Frontal cortex (tissue), 3 donors: ENCODE measurements at regions not wholly inside any gene's neighbourhood (a gene's known extent, or its start where the extent isn't known, plus 50 kb on each side); places are given as distances from the start of the nearest gene placed in this dataset.

Experiments used
- DNase-seq, 2 donors: peaks; one replicate each; pipeline ENCODE4 v3.0.0; 2012; ENCODE audit warnings: low spot score in 2 of 2
- FAIRE-seq: peaks from 2 replicates; lab custom pipeline; 2012; peaks lifted over from hg19 to GRCh38; lab: Jason Lieb, UNC
- donor health status: control.
- donor health status: control.
- donor health status: control.

GRCh38 chr1:22297999-22298398 is 153.7 kb upstream of the ZBTB40 start:
- DNase-seq (no peak), FAIRE-seq (no peak)

DNA sequence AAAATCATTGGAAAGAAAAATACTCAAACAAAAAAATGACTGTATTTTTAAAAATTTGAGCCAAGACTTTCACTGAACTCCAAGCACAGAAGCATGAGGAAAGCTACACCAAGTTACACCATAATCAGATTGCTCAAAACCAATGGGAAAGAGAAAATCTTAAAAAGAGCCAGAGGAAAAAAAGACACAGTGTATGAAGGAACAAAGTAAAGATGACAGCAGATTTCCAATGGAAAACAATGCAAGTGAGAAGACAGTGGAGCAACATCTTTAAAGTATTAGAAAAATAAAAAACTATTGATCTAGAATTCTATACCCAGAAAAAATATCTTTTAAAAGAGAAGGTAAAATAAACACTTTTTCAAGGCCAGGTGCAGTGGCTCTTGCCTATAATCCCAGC is 147.8 kb upstream of the ZBTB40 start:
- DNase-seq (no peak), FAIRE-seq (no peak)

DNA sequence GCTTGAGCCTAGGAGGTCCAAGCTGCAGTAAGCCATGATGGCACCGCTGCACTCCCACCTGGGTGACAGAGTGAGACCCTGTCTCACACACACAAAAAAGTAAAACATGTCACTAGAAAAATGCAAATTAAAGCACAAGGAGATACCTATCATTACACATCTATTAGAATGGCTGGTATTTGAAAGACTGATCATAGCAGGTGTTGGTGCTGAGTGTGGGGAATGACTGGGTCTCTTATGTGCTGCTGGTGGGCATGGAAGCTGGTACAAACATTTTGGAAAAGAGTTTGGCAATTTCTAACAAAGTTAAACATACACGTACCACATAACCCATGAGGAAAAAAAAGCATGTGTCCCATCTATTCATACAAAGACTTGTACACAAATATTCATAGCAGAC is 142.1 kb upstream of the ZBTB40 start:
- DNase-seq, result no peak
- no peak for FAIRE-seq

DNA sequence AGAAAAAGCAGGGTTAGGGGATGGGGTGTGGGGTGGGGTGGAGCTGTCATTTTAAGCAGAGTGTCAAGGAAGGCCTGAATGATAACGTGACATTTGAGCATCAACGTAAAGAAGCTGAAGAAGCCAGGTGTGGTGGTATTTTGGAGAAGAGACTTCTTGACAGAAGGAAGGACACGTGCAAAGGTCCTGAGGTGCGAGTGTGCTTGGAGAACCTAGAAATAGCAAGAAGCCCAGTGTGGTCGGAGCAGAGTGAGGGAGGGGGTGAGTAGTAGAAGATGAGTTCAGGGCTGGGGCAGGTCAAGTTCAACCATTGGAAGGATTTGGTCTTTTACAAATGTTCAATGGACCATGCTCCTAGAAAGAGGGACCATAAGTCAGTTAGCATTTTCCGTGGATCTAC is 140.2 kb upstream of the ZBTB40 start:
- FAIRE-seq (no peak), DNase-seq (no peak)

- DNase-seq, result no peak
- FAIRE-seq, result no peak
These were observed 138.3 kb upstream of the ZBTB40 start for GRCh38 chr1:22313321-22313720.

- FAIRE-seq, result no peak
These were observed 136.9 kb upstream of the ZBTB40 start for GRCh38 chr1:22314706-22315105.

DNA sequence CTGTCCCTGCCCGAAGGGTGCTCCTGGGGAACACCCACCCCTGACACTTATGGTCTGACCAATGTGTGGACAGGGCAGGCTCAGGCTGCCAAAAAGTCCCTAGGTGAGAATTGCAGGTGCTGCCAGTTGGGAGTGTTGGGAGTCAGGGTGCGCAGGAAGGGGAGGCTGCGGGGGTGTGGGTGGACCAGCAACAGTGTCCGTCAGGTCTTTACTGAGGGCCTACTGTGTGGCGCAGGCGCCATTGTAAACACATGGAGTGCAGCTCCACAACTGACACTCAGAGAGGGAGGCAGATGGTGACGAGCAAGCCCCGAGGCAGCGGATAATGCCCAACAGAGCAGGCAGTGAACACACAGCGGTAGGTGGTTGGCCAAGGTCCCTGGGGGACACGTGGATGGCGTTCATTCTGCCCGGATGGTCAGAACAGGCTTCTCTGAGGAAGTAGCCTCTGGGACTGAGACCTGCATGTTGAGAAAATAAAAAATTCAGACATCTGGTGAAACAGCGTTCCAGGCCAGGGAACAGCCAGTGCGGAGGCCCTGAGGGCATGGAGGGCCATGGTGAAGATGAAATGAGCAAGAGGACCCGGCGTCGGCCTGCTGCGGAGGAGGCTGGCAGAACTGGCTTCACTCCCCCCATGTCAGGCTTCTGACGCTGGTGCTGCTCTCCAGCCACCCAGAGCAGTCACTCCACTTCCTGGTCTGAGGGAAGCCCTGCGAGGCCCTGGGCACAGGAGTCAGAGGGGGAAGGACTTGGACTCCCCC is 136.2 kb upstream of the ZBTB40 start:
- FAIRE-seq (no peak), DNase-seq (no peak)

More at GRCh38 chr1:22314706-22315105, 136.9 kb upstream of the ZBTB40 start:
- no peak for DNase-seq

GRCh38 chr1:22317231-22317919 is 134.3 kb upstream of the ZBTB40 start:
- DNase-seq (no peak), FAIRE-seq (no peak)

- FAIRE-seq (no peak), DNase-seq (no peak)
These were observed 133.8 kb upstream of the ZBTB40 start for GRCh38 chr1:22317920-22318243.

GRCh38 chr1:22318279-22318981 is 133.2 kb upstream of the ZBTB40 start:
- DNase-seq, result peak in 1 of 2 donors; percentile 38
- no peak for FAIRE-seq

- FAIRE-seq, result no peak
- DNase-seq, result no peak
These were observed 132.0 kb upstream of the ZBTB40 start for GRCh38 chr1:22319608-22320007.

DNA sequence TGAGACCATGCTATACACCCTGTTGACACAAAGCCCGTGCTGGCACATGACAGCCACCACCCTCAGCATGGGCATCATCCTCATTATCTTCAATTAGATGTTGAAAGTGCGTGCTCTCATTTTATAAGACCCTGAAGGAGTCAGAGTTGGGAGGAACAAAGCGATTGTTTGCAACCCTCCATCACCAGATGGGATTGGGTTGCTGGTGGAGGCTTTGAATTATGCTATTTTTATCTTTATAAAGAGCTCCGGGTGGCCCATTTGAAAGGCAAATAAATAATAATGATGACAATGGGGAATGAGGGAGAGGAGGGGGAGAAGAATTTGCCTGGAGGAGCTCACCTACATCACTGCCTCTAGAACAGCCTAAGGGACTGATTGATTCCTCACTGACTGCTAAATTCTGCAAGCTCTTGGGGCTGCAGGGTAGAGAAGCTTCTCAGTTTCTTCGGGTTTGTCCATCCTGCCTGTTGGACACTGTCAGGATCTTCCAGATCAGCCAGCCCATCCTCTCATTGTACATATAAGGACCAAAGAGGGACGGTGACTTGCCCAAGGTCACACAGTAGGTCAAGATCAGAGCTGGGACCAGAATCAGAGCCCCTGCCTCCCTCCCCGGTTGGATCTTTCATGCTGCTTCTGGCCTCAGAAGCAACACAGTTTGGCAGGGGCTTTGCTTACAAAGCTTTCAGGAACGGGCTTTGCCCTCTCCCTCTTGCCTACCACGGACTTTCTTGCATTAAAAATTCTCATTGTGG is 130.9 kb upstream of the ZBTB40 start:
- no peak for FAIRE-seq
- no peak for DNase-seq

DNA sequence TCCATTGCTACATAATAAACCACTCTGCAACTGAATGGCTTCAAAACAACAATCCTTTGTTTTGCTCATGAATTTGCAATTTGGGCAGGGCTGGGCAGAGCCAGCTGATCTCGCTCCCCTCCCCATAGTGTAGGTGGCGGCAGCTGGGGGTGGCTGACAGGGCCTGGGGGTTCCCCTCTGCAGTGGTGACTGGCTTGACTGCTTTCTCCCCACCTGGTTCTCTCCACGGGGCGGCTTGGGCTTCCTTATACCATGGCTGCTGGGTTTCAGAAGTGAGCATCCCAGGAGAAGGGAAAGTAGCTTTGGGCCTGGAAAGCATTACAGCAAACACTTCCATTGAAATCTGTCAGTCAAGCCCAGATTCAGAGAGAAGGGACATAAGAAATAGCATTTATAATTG is 129.7 kb upstream of the ZBTB40 start:
- DNase-seq, result no peak
- no peak for FAIRE-seq

DNA sequence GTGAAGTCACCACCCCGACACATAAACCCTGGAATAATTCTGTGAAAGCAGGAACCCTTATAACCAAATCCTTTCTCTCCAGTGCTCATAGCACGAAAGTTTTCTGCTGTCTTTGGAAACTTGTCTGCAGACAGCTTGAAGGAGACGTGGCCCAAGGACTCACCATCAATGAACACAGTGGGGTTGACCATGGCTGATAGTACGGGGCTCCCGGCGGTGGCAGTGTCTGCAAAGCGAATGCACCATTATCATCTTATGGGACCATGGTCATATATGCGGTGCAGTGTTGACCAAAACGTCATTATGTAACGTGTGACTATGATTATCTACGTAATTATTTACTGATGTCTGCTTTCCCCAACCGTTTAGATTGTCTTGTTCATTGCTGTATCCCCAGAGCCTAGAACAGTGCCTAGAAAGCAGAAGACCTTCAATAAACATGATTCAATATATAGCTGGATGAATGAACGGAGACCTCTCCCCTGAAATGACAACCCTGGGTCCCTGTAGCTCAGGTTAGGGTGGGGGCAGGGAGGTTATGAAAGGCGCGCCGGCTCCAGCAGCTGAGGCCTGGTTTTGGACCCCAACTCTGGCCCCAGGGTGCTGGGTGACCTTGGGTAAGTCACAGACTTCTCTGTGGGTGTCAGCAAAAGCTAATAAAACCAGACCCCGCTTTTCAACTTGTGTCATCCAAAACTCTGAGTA is 128.4 kb upstream of the ZBTB40 start:
- no peak for FAIRE-seq
- DNase-seq, result no peak

DNA sequence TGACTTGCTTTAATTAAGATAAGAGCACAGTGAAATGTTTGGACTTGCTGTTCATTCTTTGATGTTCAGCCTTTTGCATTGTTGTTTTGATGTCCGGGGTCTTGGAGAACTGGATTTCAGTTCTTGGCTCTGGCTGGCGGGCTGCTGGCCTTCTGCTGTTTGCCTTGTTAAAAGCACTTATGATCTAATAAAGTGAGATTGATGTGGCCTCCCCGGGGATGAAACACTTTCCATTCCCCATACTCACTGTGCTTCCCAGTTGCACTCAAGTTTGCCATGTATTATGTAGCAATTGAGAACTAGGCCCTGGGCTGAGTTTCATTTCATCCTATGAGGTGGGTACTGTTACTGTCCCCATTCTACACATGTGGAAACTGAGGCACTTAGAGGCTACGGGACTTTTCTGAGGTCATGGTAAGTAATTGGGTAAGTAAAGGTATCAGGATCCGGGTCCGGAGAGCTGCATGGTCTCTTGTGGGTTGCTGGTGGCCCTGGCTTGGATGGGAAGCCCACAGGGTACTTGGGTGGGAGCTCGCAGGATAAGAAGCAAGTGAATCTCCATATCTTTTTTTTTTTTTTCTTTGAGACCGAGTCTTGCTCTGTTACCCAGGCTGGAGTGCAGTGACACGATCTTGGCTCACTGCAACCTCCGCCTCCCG is 127.7 kb upstream of the ZBTB40 start:
- no peak for DNase-seq
- FAIRE-seq, result no peak

GRCh38 chr1:22325531-22326371 is 125.9 kb upstream of the ZBTB40 start:
- DNase-seq, result no peak
- no peak for FAIRE-seq

DNA sequence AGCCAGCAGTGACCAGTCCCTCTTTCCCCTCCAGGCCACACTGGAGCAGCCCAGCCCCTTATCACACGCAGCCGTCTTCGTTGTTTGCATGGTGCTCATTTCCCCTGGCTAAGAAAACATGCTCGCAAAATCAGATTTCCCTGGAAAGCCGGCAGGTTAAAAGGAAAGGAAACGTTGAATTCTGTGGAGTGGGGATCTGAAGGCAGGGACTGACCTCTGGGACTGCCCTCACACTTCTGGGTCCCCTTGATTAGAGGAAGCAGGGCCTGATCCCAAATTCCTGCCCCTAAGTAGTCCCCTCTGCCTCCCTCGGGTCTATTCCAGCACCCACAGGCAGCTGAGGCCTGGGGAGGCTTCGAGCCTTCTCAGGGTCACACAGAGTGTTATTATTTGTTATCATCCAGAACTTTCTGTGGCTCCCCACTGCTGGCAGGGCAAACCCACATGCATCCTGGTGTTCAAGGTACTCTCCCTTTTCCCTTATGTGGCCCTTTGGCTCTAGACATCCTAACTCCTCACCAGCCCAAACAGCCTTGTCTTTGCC is 125.2 kb upstream of the ZBTB40 start:
- no peak for DNase-seq

GRCh38 chr1:22326931-22327330 is 124.7 kb upstream of the ZBTB40 start:
- FAIRE-seq (no peak), DNase-seq (no peak)

More for the DNA sequence above, 125.2 kb upstream of the ZBTB40 start:
- FAIRE-seq, result no peak
